Activated T-cell treated with anti-CD3 and anti-CD28 coated beads for 4 hours (primary cell): ENCODE measurements at regions not wholly inside any gene's neighbourhood (a gene's known extent, or its start where the extent isn't known, plus 50 kb on each side); places are given as distances from the start of the nearest gene placed in this dataset.
"Not testable (repeated sequence)": the region's sequence is repeated elsewhere in the genome, so short reads cannot be mapped to it uniquely, and the experiment has no call there.

Experiments used
- DNase-seq: peaks from one replicate; pipeline ENCODE4 v3.0.0-alpha.2; 2020

- no peak for DNase-seq
Measured at GRCh38 chr5:75002271-75002670, 50.1 kb downstream of the GCNT4 start.

- no peak for DNase-seq
Measured at GRCh38 chr5:74995926-74996325, 56.4 kb downstream of the GCNT4 start.

GRCh38 chr5:74994826-74995225 lies 57.5 kb downstream of the GCNT4 start:
- DNase-seq, result no peak

- DNase-seq, result no peak
Measured at GRCh38 chr5:74993743-74994142, 58.6 kb downstream of the GCNT4 start.

GRCh38 chr5:74992791-74993190 lies 59.6 kb downstream of the GCNT4 start:
- DNase-seq, result no peak

- DNase-seq, result no peak
Measured at GRCh38 chr5:74991522-74991921, 60.8 kb downstream of the GCNT4 start.

- DNase-seq, result no peak
Measured at GRCh38 chr5:74990194-74990593, 62.2 kb downstream of the GCNT4 start.

GRCh38 chr5:74988273-74988983 lies 63.9 kb downstream of the GCNT4 start:
- DNase-seq, result no peak

- DNase-seq, result no peak
Measured at GRCh38 chr5:74978345-74978744, 74.0 kb downstream of the GCNT4 start.

GRCh38 chr5:74977471-74977870 lies 74.9 kb downstream of the GCNT4 start:
- no peak for DNase-seq

GRCh38 chr5:74976651-74977050 lies 75.7 kb downstream of the GCNT4 start:
- no peak for DNase-seq

- DNase-seq, result no peak
Measured at GRCh38 chr5:74975582-74975981, 76.8 kb downstream of the GCNT4 start.

GRCh38 chr5:74974451-74975091 lies 77.8 kb downstream of the GCNT4 start:
- no peak for DNase-seq

GRCh38 chr5:74973694-74974093 lies 78.7 kb downstream of the GCNT4 start:
- DNase-seq, result no peak

- DNase-seq, result no peak
Measured at GRCh38 chr5:74971947-74972460, 80.4 kb downstream of the GCNT4 start.

GRCh38 chr5:74970891-74971290 lies 81.5 kb downstream of the GCNT4 start:
- DNase-seq, result not testable (repeated sequence)

GRCh38 chr5:74969726-74970125 lies 82.6 kb downstream of the GCNT4 start:
- DNase-seq, result no peak

GRCh38 chr5:74966141-74967026 lies 86.0 kb downstream of the GCNT4 start:
- DNase-seq, result no peak

- DNase-seq, result no peak
Measured at GRCh38 chr5:74963407-74963806, 89.0 kb downstream of the GCNT4 start.

GRCh38 chr5:74957906-74958305 lies 91.7 kb upstream of the FAM169A start:
- no peak for DNase-seq

- no peak for DNase-seq
Measured at GRCh38 chr5:74957029-74957784, 91.0 kb upstream of the FAM169A start.

GRCh38 chr5:74956278-74956677 lies 90.1 kb upstream of the FAM169A start:
- no peak for DNase-seq

GRCh38 chr5:74954919-74955318 lies 88.7 kb upstream of the FAM169A start:
- DNase-seq, result no peak
